ENCODE measurements at regions not wholly inside any gene's neighbourhood (a gene's known extent, or its start where the extent isn't known, plus 50 kb on each side); places are given as distances from the start of the nearest gene placed in this dataset.

- TF ChIP-seq CTCF (conservative IDR thresholded peaks at IDR 0.05; ENCODE audit: low read depth, low read length), result no peak
- no peak for TF ChIP-seq EZH2phosphoT487 (IDR thresholded peaks at IDR 0.05; ENCODE audit: borderline replicate concordance, low read length)
- no peak for TF ChIP-seq EZH2 (IDR thresholded peaks at IDR 0.05; ENCODE audit: low read length, unreplicated experiment)
These were observed 105.2 kb downstream of the ZFY start for GRCh38 chrY:3040415-3040814.

Data from PC-3 (cell line).